Neural progenitor cell (in vitro differentiated cells): ENCODE measurements at regions not wholly inside any gene's neighbourhood (a gene's known extent, or its start where the extent isn't known, plus 50 kb on each side); places are given as distances from the start of the nearest gene placed in this dataset.

Experiments
- EZH2 ChIP-seq: fragments of 200-600 bp; sonication (generic); IDR thresholded peaks from 2 replicates; pipeline ENCODE4 v1.6.1; 2017; ENCODE audit warnings: antibody characterized with exemption, mild to moderate bottlenecking, moderate library complexity
- EZH2phosphoT487 ChIP-seq: fragments of 200-600 bp; sonication (generic); IDR thresholded peaks from 2 replicates; pipeline ENCODE4 v1.6.1; 2017; ENCODE audit warnings: antibody characterized with exemption
- TF ChIP-seq, protein P1 (sequence below): fragments of 200-600 bp; sonication (generic); IDR thresholded peaks from 2 replicates; pipeline ENCODE4 v1.5.1; 2017; ENCODE audit warnings: antibody characterized with exemption, mild to moderate bottlenecking

DNA sequence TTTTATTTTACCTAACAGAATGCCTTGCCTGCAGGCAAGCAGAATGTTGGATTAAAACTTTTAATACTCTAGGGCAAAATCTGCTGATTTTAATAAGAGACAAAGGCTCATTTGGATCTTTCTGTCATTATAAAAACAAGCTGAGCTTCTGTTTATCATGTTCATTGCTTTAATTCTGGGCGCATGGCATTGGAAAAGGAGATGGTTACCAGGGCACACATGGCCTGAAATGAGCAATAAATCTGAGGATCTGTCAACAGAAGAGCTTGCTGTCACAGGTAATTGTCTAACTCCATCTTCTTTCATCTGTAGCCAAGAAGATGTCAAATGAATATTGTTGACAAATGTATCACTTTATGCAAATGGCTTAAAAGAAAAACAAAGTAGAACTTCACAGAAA is 439.6 kb downstream of the DOK5 start:
- no peak for TF ChIP-seq EZH2
- TF ChIP-seq EZH2phosphoT487 = no peak
- TF ChIP-seq, protein P1, sequence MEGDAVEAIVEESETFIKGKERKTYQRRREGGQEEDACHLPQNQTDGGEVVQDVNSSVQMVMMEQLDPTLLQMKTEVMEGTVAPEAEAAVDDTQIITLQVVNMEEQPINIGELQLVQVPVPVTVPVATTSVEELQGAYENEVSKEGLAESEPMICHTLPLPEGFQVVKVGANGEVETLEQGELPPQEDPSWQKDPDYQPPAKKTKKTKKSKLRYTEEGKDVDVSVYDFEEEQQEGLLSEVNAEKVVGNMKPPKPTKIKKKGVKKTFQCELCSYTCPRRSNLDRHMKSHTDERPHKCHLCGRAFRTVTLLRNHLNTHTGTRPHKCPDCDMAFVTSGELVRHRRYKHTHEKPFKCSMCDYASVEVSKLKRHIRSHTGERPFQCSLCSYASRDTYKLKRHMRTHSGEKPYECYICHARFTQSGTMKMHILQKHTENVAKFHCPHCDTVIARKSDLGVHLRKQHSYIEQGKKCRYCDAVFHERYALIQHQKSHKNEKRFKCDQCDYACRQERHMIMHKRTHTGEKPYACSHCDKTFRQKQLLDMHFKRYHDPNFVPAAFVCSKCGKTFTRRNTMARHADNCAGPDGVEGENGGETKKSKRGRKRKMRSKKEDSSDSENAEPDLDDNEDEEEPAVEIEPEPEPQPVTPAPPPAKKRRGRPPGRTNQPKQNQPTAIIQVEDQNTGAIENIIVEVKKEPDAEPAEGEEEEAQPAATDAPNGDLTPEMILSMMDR = no peak
